IMR-90 (cell line): ENCODE measurements at regions not wholly inside any gene's neighbourhood (a gene's known extent, or its start where the extent isn't known, plus 50 kb on each side); places are given as distances from the start of the nearest gene placed in this dataset.

ENCODE experiments used
- ATAC-seq: fragments of 200-7000 bp; cut with Tn5 transposase; 2 replicates; pipeline ENCODE4 v1.9.1; 2020; ENCODE audit warnings: low read depth, mild to moderate bottlenecking, moderate library complexity
- BruUV-seq: library from RNA; stranded (reverse); fragments of 400-500 nt; replicated peaks from 2 replicates; lab custom pipeline; 2021; lab: Mats Ljungman, UMichigan
- CTCF ChIA-PET: fragments of 300-600 bp; formaldehyde crosslinking; extraction: SDS; loops from one replicate; lab custom pipeline; 2021; ENCODE audit warnings: antibody characterized with exemption; lab: Yijun Ruan, JAX
- POLR2A ChIA-PET: fragments of 300-600 bp; sonication (Branson Sonifier 250); formaldehyde crosslinking; loops from one replicate; lab custom pipeline; 2022; ENCODE audit warnings: antibody characterized with exemption; ENCODE audit not compliant: unreplicated experiment; lab: Charles Lee
- DNase-seq: peaks from one replicate; pipeline ENCODE4 v3.0.0; 2013
- H2AFZ ChIP-seq: replicated peaks from 2 replicates; pipeline ENCODE3; 2013; ENCODE audit warnings: low read length, mild to moderate bottlenecking; ENCODE audit not compliant: poor library complexity
- H2AK5ac ChIP-seq: 2 replicates; pipeline ENCODE4 v1.6.1; 2013; ENCODE audit warnings: low read depth, low read length, inconsistent platforms
- H2AK9ac ChIP-seq: replicated peaks from 2 replicates; pipeline ENCODE3; 2013; ENCODE audit warnings: mild to moderate bottlenecking, low read depth, low read length, moderate library complexity; ENCODE audit not compliant: poor library complexity
- H2BK120ac ChIP-seq: 2 replicates; pipeline ENCODE4 v1.6.1; 2013; ENCODE audit warnings: low read depth, low read length, inconsistent platforms
- H2BK15ac ChIP-seq: 3 replicates; pipeline ENCODE4 v1.6.1; 2013; ENCODE audit warnings: low read depth, low read length, inconsistent platforms
- H2BK20ac ChIP-seq: 2 replicates; pipeline ENCODE4 v1.6.1; 2013; ENCODE audit warnings: low read depth, mild to moderate bottlenecking, inconsistent platforms, low read length, moderate library complexity
- H2BK5ac ChIP-seq: 2 replicates; pipeline ENCODE4 v1.6.1; 2013; ENCODE audit warnings: mild to moderate bottlenecking, low read depth, low read length, inconsistent platforms; ENCODE audit not compliant: poor library complexity, severe bottlenecking
- H3K14ac ChIP-seq: replicated peaks from 2 replicates; pipeline ENCODE4 v1.6.1; 2013; ENCODE audit warnings: low read depth, low read length, inconsistent platforms
- H3K18ac ChIP-seq: 2 replicates; pipeline ENCODE4 v1.6.1; 2013; ENCODE audit warnings: low read depth, low read length, control low read depth
- H3K23ac ChIP-seq: 2 replicates; pipeline ENCODE4 v1.6.1; 2013; ENCODE audit warnings: low read depth, low read length, inconsistent platforms
- H3K27ac ChIP-seq: 2 replicates; pipeline ENCODE4 v1.5.1; 2013; ENCODE audit warnings: mild to moderate bottlenecking, control low read depth, low read length; ENCODE audit not compliant: insufficient read depth
- H3K27me3 ChIP-seq: 2 replicates; pipeline ENCODE4 v1.6.1; 2013; ENCODE audit warnings: low read length; ENCODE audit not compliant: control insufficient read depth, insufficient read depth
- H3K36me3 ChIP-seq: 2 replicates; pipeline ENCODE4 v1.6.1; 2013; ENCODE audit warnings: low read length, mixed read lengths; ENCODE audit not compliant: control insufficient read depth, insufficient read depth
- H3K4ac ChIP-seq: 2 replicates; pipeline ENCODE4 v1.6.1; 2013; ENCODE audit warnings: low read depth, low read length, inconsistent platforms
- H3K4me1 ChIP-seq: 2 replicates; pipeline ENCODE4 v1.6.1; 2013; ENCODE audit warnings: low read length, mixed read lengths; ENCODE audit not compliant: control insufficient read depth, insufficient read depth
- H3K4me2 ChIP-seq: 2 replicates; pipeline ENCODE4 v1.6.1; 2013; ENCODE audit warnings: low read depth, mild to moderate bottlenecking, control low read depth, low read length, moderate library complexity
- H3K4me3 ChIP-seq: 2 replicates; pipeline ENCODE4 v1.5.1; 2013; ENCODE audit warnings: low read depth, mild to moderate bottlenecking, control low read depth, low read length, moderate library complexity; ENCODE audit not compliant: insufficient read depth
- H3K56ac ChIP-seq: 2 replicates; pipeline ENCODE4 v1.6.1; 2013; ENCODE audit warnings: low read length, inconsistent platforms; ENCODE audit not compliant: insufficient read depth; ENCODE audit errors: extremely low read depth
- H3K79me1 ChIP-seq, 2 experiments: 2 replicates each; pipeline ENCODE4 v1.6.1; 2013; ENCODE audit warnings: low read length in 2 of 2, inconsistent platforms in 1 of 2, low read depth in 1 of 2
- H3K9ac ChIP-seq: 2 replicates; pipeline ENCODE4 v1.6.1; 2013; ENCODE audit warnings: low read depth, low read length, control low read depth
- H3K9me1 ChIP-seq: 2 replicates; pipeline ENCODE4 v1.6.1; 2013; ENCODE audit warnings: low read length, inconsistent platforms; ENCODE audit not compliant: insufficient read depth
- H3K9me3 ChIP-seq: 2 replicates; pipeline ENCODE4 v1.6.1; 2013; ENCODE audit warnings: low read length; ENCODE audit not compliant: control insufficient read depth, insufficient read depth
- H4K20me1 ChIP-seq: 2 replicates; pipeline ENCODE4 v1.6.1; 2013; ENCODE audit warnings: low read length, inconsistent platforms; ENCODE audit not compliant: insufficient read depth
- H4K5ac ChIP-seq: 2 replicates; pipeline ENCODE4 v1.6.1; 2013; ENCODE audit warnings: mild to moderate bottlenecking, low read depth, low read length, control low read depth
- H4K8ac ChIP-seq, 2 experiments: 2 replicates each; pipeline ENCODE4 v1.6.1; 2013; ENCODE audit warnings: low read depth in 2 of 2, low read length in 2 of 2, control low read depth in 1 of 2, inconsistent platforms in 1 of 2
- H4K91ac ChIP-seq: 2 replicates; pipeline ENCODE4 v1.6.1; 2013; ENCODE audit warnings: low read depth, low read length, inconsistent platforms; ENCODE audit not compliant: insufficient read depth
- BHLHE40 ChIP-seq: fragments of 150-350 bp; IDR thresholded peaks from 2 replicates; pipeline ENCODE4 v1.6.1; 2016; ENCODE audit warnings: mild to moderate bottlenecking, low read depth, low read length
- CHD1 ChIP-seq: IDR thresholded peaks from 2 replicates; pipeline ENCODE4 v1.6.1; 2012; ENCODE audit warnings: low read depth, low read length, improper control_type of control experiment
- ELK1 ChIP-seq: fragments of 150-350 bp; IDR thresholded peaks from 2 replicates; pipeline ENCODE4 v1.6.1; 2016; ENCODE audit warnings: low read depth, mild to moderate bottlenecking, low read length, moderate library complexity, borderline replicate concordance
- MAFK ChIP-seq: IDR thresholded peaks from 2 replicates; pipeline ENCODE4 v1.6.1; 2012; ENCODE audit warnings: low read depth, low read length, improper control_type of control experiment
- MAZ ChIP-seq: IDR thresholded peaks from 2 replicates; pipeline ENCODE4 v1.6.1; 2012; ENCODE audit warnings: low read depth, mild to moderate bottlenecking, low read length, improper control_type of control experiment, moderate library complexity, borderline replicate concordance
- MXI1 ChIP-seq: IDR thresholded peaks from 2 replicates; pipeline ENCODE4 v1.6.1; 2012; ENCODE audit warnings: low read depth, mild to moderate bottlenecking, low read length, moderate library complexity, borderline replicate concordance
- NFE2L2 ChIP-seq: fragments of 150-350 bp; IDR thresholded peaks from 2 replicates; pipeline ENCODE4 v1.6.1; 2016; ENCODE audit warnings: low read depth, mild to moderate bottlenecking, low read length
- POLR2A ChIP-seq: IDR thresholded peaks from 2 replicates; pipeline ENCODE4 v1.6.1; 2012; ENCODE audit warnings: mild to moderate bottlenecking, low read depth, low read length
- RCOR1 ChIP-seq: IDR thresholded peaks from 2 replicates; pipeline ENCODE4 v1.6.1; 2012; ENCODE audit warnings: mild to moderate bottlenecking, low read length, improper control_type of control experiment; ENCODE audit not compliant: insufficient replicate concordance
- RFX5 ChIP-seq: IDR thresholded peaks from 2 replicates; pipeline ENCODE4 v1.8.0; 2012; ENCODE audit warnings: low read depth, mild to moderate bottlenecking, low read length, moderate library complexity
- SMC3 ChIP-seq: fragments of 150-350 bp; IDR thresholded peaks from 2 replicates; pipeline ENCODE4 v1.6.1; 2016; ENCODE audit warnings: low read depth, mild to moderate bottlenecking, antibody characterized with exemption, low read length, moderate library complexity
- USF2 ChIP-seq: fragments of 150-350 bp; IDR thresholded peaks from 2 replicates; pipeline ENCODE4 v1.6.1; 2017; ENCODE audit warnings: mild to moderate bottlenecking, antibody characterized with exemption, low read length, low read depth
- WGBS, 2 experiments: methylation state at CpG; one replicate each; pipeline versions ENCODE4 v1.1.5 to v1.1.7; 2013; ENCODE audit warnings: missing lambda C conversion rate in 2 of 2; ENCODE audit not compliant: insufficient read length in 1 of 2; ENCODE audit errors: extremely low coverage in 2 of 2; 5-methylcytosine and 5-hydroxymethylcytosine counted together
- dilution Hi-C: fragments of 300-500 bp; cut with HindIII; formaldehyde crosslinking; loops from one replicate; pipeline ENCODE4 v1.14.3; 2018; ENCODE audit warnings: low sequenced_read_pairs; ENCODE audit not compliant: unreplicated experiment
- in situ Hi-C: fragments of 300-500 bp; cut with MboI; formaldehyde crosslinking; loops from 3 replicates; pipeline ENCODE4 v1.14.3; 2019; ENCODE audit warnings: low sequenced_read_pairs, inconsistent platforms, mixed read lengths
- intact Hi-C: fragments of 100-400 bp; cut with micrococcal nuclease; formaldehyde crosslinking; loops from 2 replicates; pipeline ENCODE4 v1.10.0; 2022

- intact Hi-C loops = no loop called here
- TF ChIP-seq NFE2L2 (no peak), MAFK (no peak), ELK1 (no peak), RCOR1 (no peak), RFX5 (no peak), MAZ (no peak), MXI1 (no peak), CHD1 (no peak), USF2 (no peak), SMC3 (no peak), BHLHE40 (no peak), POLR2A (no peak)
- Histone ChIP-seq H3K4me1 (no peaks in the 10 kb centered on the region), H3K27ac (no peak overlapping the region), H2BK5ac (no peak overlapping the region), H2AFZ (no peak overlapping the region), H4K8ac (no peak overlapping the region), H3K27me3 (no peaks in the 10 kb centered on the region), H3K23ac (no peak overlapping the region), H3K9ac (no peak overlapping the region), H4K5ac (no peak overlapping the region), H2BK15ac (no peak overlapping the region), H2BK20ac (no peak overlapping the region), H3K4me2 (no peak overlapping the region), H2AK5ac (no peak overlapping the region), H2BK120ac (no peak overlapping the region), H3K18ac (no peak overlapping the region), H4K91ac (no peak overlapping the region), H3K79me1 (no peaks in the 10 kb centered on the region), H2AK9ac (no peak overlapping the region), H3K4ac (no peak overlapping the region), H3K14ac (no peak overlapping the region), H3K56ac (no peak overlapping the region), H3K36me3 (no peaks in the 10 kb centered on the region), H3K4me3 (no peak overlapping the region), H3K9me1 (no peaks in the 10 kb centered on the region), H4K20me1 (no peaks in the 10 kb centered on the region), H3K9me3 (no peaks in the 10 kb centered on the region)
- dilution Hi-C loops = no loop called here
- ChIA-PET CTCF (no interaction called here), POLR2A (no interaction called here)
- ATAC-seq (no peak), DNase-seq (no peak)
- in situ Hi-C loops = no loop called here
- 74% methylated on average over 6 of the region's 13 CpGs; no CpG with 5 or more reads in 1 of the 2 experiments for WGBS, 2 experiments
- no TSS peak for BruUV-seq
Measured at GRCh38 chr19:30846102-30846501, 473.9 kb downstream of the ZNF536 start.
